ENCODE measurements at regions not wholly inside any gene's neighbourhood (a gene's known extent, or its start where the extent isn't known, plus 50 kb on each side); places are given as distances from the start of the nearest gene placed in this dataset.

DNA sequence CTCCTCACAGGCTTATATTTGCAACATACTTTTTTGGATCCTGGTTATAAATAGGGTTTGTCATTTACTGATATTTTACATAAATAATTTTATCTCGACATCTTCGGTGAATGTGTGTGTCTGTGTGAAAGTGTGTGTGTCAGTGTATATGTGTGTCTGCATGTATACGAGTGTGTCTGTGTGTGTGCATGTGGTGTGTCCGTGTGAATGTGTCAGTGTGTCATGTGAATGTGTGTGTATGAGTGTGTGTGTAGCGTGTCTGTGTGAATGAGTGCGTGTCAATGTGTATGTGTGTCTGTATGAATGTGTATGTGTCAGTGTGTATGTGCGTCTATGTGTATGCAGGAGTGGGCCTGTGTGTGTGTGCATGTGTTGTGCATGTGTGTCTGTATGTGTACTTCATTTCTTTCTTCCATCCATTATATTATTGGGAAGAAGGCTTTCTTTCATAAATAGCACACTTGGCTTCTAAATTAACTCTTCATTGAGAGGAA lies 161.6 kb downstream of the ST6GAL2 start:
- TF ChIP-seq, protein P1, sequence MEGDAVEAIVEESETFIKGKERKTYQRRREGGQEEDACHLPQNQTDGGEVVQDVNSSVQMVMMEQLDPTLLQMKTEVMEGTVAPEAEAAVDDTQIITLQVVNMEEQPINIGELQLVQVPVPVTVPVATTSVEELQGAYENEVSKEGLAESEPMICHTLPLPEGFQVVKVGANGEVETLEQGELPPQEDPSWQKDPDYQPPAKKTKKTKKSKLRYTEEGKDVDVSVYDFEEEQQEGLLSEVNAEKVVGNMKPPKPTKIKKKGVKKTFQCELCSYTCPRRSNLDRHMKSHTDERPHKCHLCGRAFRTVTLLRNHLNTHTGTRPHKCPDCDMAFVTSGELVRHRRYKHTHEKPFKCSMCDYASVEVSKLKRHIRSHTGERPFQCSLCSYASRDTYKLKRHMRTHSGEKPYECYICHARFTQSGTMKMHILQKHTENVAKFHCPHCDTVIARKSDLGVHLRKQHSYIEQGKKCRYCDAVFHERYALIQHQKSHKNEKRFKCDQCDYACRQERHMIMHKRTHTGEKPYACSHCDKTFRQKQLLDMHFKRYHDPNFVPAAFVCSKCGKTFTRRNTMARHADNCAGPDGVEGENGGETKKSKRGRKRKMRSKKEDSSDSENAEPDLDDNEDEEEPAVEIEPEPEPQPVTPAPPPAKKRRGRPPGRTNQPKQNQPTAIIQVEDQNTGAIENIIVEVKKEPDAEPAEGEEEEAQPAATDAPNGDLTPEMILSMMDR (conservative IDR thresholded peaks at IDR 0.05) = no peak
- no peaks in the 10 kb centered on the region for H3K27me3 Mint-ChIP-seq (ENCODE audit: low read depth)
- H3K36me3 Mint-ChIP-seq (ENCODE audit: low read depth) = no peaks in the 10 kb centered on the region
- H3K4me3 Mint-ChIP-seq = no peak overlapping the region
- H3K9me3 Mint-ChIP-seq = peaks cover 5% of the 10 kb centered on the region
- no peak for DNase-seq (ENCODE audit: low read depth, low spot score)
- H3K27ac Mint-ChIP-seq (ENCODE audit: unreplicated experiment) = no peak overlapping the region
- peaks cover 12% of the 10 kb centered on the region for H3K4me1 Mint-ChIP-seq

DNA sequence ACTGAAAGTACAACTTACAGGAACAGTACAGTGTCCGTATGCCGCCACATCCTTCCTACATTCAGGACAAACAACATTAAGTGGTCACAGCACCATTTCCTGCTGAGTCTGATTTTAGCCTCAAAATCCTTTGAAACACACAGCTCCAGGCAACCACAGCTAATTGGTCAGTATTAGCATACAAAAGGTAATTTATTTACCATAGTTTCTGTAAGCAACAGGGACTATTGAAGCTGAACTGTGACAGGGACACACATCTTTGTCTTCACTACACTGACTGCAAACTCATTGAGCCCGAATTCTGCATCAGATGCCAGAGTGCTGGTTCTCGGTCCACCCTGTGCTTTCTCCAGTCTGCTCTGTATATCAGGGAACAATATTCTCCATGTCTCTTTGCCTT lies 151.8 kb downstream of the ST6GAL2 start:
- TF ChIP-seq, protein P1 (conservative IDR thresholded peaks at IDR 0.05) = no peak
- Mint-ChIP-seq H3K4me1 (no peaks in the 10 kb centered on the region), H3K27me3 (ENCODE audit: low read depth) (peaks cover 6% of the 10 kb centered on the region), H3K9me3 (peaks cover 4% of the 10 kb centered on the region), H3K27ac (ENCODE audit: unreplicated experiment) (no peak overlapping the region), H3K4me3 (no peak overlapping the region), H3K36me3 (ENCODE audit: low read depth) (no peaks in the 10 kb centered on the region)
- no peak for DNase-seq (ENCODE audit: low read depth, low spot score)

DNA sequence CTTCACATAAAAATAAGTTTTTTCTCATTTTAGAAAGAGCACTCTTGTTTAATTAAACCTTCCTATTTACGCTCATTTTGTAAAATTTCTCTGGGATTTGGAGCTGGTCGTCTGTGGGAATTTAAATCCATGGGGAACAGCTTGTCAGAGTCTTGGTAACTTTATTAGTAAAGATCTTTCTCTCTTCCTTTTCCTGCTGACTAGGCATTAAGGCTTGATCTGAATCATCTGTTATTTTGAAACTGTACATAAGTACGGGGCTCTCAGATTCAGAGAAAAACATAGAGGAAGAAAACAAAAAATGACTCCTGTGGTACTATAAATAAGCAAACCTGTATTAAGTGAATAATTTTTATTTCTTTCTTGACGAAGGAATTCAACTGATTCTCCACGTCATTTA lies 150.2 kb downstream of the ST6GAL2 start:
- TF ChIP-seq, protein P1 (conservative IDR thresholded peaks at IDR 0.05) = no peak

DNA sequence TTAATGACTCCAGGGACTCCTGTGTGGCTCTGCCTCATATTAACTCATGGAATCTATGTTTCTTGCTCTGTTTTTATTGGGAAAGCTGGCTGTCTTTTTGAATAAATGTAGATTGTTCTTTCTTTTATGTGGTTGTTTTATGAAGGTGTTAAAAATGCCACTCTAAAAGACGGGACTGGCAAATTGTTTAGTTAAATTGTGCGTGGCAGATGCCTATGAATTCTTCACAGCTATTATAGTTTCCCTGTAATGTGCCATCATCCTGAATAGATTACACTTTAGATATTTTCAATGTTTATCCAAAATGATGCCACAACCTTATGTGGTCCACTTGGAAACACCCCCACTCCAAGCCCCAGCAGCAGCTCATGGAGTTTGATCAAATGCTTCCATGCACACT lies 149.7 kb downstream of the ST6GAL2 start:
- Mint-ChIP-seq H3K4me3 (no peak overlapping the region), H3K9me3 (peaks cover 7% of the 10 kb centered on the region), H3K36me3 (ENCODE audit: low read depth) (no peaks in the 10 kb centered on the region), H3K4me1 (no peaks in the 10 kb centered on the region), H3K27me3 (ENCODE audit: low read depth) (peaks cover 6% of the 10 kb centered on the region), H3K27ac (ENCODE audit: unreplicated experiment) (no peak overlapping the region)
- TF ChIP-seq, protein P1 (conservative IDR thresholded peaks at IDR 0.05) = no peak
- DNase-seq (ENCODE audit: low read depth, low spot score) = no peak

More for the DNA sequence above, 150.2 kb downstream of the ST6GAL2 start:
- DNase-seq (ENCODE audit: low read depth, low spot score) = no peak
- Mint-ChIP-seq H3K36me3 (ENCODE audit: low read depth) (no peaks in the 10 kb centered on the region), H3K9me3 (peaks cover 6% of the 10 kb centered on the region), H3K4me1 (no peaks in the 10 kb centered on the region), H3K4me3 (no peak overlapping the region), H3K27ac (ENCODE audit: unreplicated experiment) (no peak overlapping the region), H3K27me3 (ENCODE audit: low read depth) (peaks cover 6% of the 10 kb centered on the region)

DNA sequence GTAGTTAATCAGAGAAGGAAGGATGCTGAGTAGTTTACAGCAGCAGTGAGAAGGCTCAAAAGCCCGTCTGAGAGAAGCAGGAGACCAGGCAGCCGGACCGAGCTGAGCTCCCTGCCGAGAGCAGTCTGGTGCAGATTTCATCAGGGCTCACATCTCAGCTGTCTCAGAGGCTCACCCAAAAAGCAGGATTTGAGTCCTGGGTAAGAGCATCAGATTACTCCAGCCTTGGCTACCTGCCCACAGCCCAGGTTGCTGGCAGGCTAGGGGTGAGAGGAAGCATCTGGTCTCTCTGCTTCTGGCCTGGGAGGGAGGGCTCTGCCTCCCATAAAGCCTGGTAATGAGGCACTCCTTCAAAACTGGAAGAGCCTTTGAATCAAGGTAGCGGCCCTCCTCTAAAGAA lies 140.5 kb downstream of the ST6GAL2 start:
- DNase-seq (ENCODE audit: low read depth, low spot score) = no peak
- TF ChIP-seq, protein P1 (conservative IDR thresholded peaks at IDR 0.05) = no peak
- Mint-ChIP-seq H3K36me3 (ENCODE audit: low read depth) (no peaks in the 10 kb centered on the region), H3K9me3 (peaks cover 3% of the 10 kb centered on the region), H3K4me3 (no peak overlapping the region), H3K4me1 (no peaks in the 10 kb centered on the region), H3K27ac (ENCODE audit: unreplicated experiment) (no peak overlapping the region), H3K27me3 (ENCODE audit: low read depth) (no peaks in the 10 kb centered on the region)

DNA sequence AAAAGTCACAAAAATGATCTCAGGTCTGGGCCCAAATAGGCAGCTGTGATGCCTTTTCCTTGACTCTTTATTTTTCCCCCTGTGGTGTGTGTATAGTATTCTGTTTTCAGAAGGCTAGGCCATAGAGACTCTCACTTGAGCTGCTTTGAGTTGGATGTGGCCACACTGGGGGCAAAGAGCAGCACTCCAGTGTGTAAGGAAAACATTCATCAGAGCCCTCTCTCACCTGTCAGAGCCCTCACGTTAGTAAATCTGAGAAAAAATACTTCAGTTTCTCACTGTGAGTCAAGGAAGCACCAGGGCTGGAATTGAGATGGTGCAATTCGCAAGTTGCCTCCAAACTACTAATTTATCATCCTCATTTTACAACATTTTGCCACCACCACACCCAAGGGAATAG lies 136.1 kb downstream of the ST6GAL2 start:
- Mint-ChIP-seq H3K9me3 (peaks cover 2% of the 10 kb centered on the region), H3K4me3 (no peak overlapping the region), H3K36me3 (ENCODE audit: low read depth) (no peaks in the 10 kb centered on the region), H3K27ac (ENCODE audit: unreplicated experiment) (no peak overlapping the region), H3K4me1 (no peaks in the 10 kb centered on the region), H3K27me3 (ENCODE audit: low read depth) (no peaks in the 10 kb centered on the region)
- no peak for DNase-seq (ENCODE audit: low read depth, low spot score)
- TF ChIP-seq, protein P1 (conservative IDR thresholded peaks at IDR 0.05) = no peak

All from neural crest cell (in vitro differentiated cells).